Aorta (tissue), 5 donors: ENCODE measurements at regions not wholly inside any gene's neighbourhood (a gene's known extent, or its start where the extent isn't known, plus 50 kb on each side); places are given as distances from the start of the nearest gene placed in this dataset.

Experiments
- ATAC-seq: fragments of 200-7000 bp; cut with Tn5 transposase; one replicate; pipeline ENCODE4 v1.9.1; 2022; ENCODE audit warnings: moderate library complexity; ENCODE audit not compliant: low FRiP score
- DNase-seq, 2 donors: peaks; one replicate each; pipeline ENCODE4 v3.0.0-alpha.2; 2020
- H3K27ac ChIP-seq, 2 donors: one replicate each; pipeline ENCODE4 v1.5.1; 2013; ENCODE audit warnings: low read length in 2 of 2, mild to moderate bottlenecking in 2 of 2, moderate library complexity in 2 of 2, control low read depth in 1 of 2, inconsistent platforms in 1 of 2, low read depth in 1 of 2
- H3K27me3 ChIP-seq, 2 donors: one replicate each; pipeline ENCODE4 v1.6.1; 2013; ENCODE audit warnings: control low read depth in 1 of 2, low read length in 1 of 2, mild to moderate bottlenecking in 1 of 2, moderate library complexity in 1 of 2; ENCODE audit not compliant: insufficient read depth in 2 of 2, control insufficient read depth in 1 of 2
- H3K36me3 ChIP-seq, 2 donors: one replicate each; pipeline ENCODE4 v1.6.1; 2013; ENCODE audit warnings: control low read depth in 1 of 2, low read length in 1 of 2, mild to moderate bottlenecking in 1 of 2; ENCODE audit not compliant: insufficient read depth in 2 of 2, control insufficient read depth in 1 of 2
- H3K4me1 ChIP-seq, 2 donors: one replicate each; pipeline ENCODE4 v1.6.1; 2013; ENCODE audit warnings: low read length in 2 of 2, control low read depth in 1 of 2, mild to moderate bottlenecking in 1 of 2, moderate library complexity in 1 of 2; ENCODE audit not compliant: insufficient read depth in 2 of 2, control insufficient read depth in 1 of 2
- H3K4me3 ChIP-seq, 2 donors: one replicate each; pipeline ENCODE4 v1.5.1; 2013; ENCODE audit warnings: low read length in 2 of 2, control low read depth in 1 of 2, mild to moderate bottlenecking in 1 of 2
- H3K9me3 ChIP-seq: one replicate; pipeline ENCODE4 v1.6.1; 2013; ENCODE audit warnings: mild to moderate bottlenecking, low read length; ENCODE audit not compliant: control insufficient read depth
- WGBS, 2 donors: extraction: QIAGEN DNeasy Blood & Tissue Kit; methylation state at CpG; one replicate each; pipeline ENCODE4 v1.1.7; 2013; 5-methylcytosine and 5-hydroxymethylcytosine counted together
- intact Hi-C, 2 donors: fragments of 100-400 bp; cut with DNase I; formaldehyde crosslinking; loops; one replicate each; pipeline versions ENCODE4 v1.14.2 to v1.15.0; 2022
- donor health status: healthy with polysubstance abuse.
- donor health status: Bipolar disorder and iron deficiency.
- donor health status: DM: no; HTN: no; CAD: no.
- donor health status: DM: no; HTN: no; CAD: no.
- donor health status: DM: yes; HTN: yes; CAD: no.

DNA sequence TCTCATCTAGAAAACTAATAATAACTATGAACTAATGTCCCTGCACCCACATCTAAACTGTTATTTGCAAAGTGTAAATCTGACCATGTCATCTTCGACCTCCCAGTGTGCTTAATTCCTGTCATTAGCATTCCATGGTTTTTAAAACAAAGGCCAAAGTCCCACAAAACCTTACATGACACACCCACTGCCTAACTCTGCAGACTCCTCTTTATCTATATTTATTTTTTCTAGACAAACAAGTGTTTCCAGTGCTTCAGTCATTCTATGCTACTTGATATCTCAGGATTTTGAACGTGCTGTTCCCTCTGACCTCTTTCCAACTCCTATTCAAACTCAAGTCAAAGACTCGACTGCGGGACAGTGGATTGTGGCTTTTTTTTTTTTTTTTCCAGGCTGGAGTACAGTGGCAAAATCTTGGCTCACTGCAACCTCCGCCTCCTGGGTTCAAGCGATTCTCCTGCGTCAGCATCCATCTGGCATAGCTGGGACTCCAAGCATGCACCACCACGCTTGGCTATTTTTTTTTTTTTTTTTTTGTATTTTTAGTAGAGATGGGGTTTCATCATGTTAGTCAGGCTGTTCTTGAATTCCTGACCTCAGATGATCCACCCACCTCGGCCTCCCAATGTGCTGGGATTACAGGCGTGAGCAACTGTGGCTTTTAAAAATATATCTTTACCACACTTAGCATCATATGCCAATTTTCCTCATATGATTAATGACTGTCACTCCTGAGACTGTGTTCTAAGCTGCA, 1511.0 kb downstream of the ARAP2 start:
- intact Hi-C loops = no loop called here
- no peaks in the 10 kb centered on the region for H3K4me1 ChIP-seq
- H3K27ac ChIP-seq = no peak overlapping the region
- H3K4me3 ChIP-seq = no peak overlapping the region
- ATAC-seq = no peak
- no peaks in the 10 kb centered on the region for H3K36me3 ChIP-seq
- no peaks in the 10 kb centered on the region for H3K27me3 ChIP-seq
- DNase-seq = no peak
- 63 to 73% methylated on average over 10 of the region's 10 CpGs for WGBS, 2 donors
- H3K9me3 ChIP-seq = peaks cover 2% of the 10 kb centered on the region

DNA sequence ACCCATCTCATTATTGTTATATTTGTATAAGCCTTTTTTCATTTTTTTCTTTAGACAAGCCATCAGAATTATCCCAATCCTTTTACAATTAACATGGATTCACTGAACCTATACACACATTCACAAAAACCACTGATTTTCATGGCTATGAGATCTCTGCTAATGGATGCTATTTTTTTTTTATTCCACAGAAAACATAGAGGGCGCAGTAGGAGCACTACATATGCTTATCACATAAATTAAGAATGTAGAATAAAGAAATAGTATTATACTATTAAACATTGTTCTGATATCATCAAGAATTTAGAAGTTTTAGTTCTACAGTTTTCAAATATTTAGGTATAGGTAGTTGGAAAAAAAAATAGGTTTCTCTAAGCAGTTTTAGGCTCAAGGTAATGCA, 1477.4 kb downstream of the ARAP2 start:
- intact Hi-C loops = no loop called here
- Histone ChIP-seq H3K9me3 (no peaks in the 10 kb centered on the region), H3K36me3 (no peaks in the 10 kb centered on the region), H3K4me1 (no peaks in the 10 kb centered on the region), H3K27me3 (no peaks in the 10 kb centered on the region), H3K4me3 (no peak overlapping the region), H3K27ac (no peak overlapping the region)
- 73 to 74% methylated on average over 1 of the region's 1 CpG for WGBS, 2 donors
- DNase-seq = no peak
- ATAC-seq = no peak

DNA sequence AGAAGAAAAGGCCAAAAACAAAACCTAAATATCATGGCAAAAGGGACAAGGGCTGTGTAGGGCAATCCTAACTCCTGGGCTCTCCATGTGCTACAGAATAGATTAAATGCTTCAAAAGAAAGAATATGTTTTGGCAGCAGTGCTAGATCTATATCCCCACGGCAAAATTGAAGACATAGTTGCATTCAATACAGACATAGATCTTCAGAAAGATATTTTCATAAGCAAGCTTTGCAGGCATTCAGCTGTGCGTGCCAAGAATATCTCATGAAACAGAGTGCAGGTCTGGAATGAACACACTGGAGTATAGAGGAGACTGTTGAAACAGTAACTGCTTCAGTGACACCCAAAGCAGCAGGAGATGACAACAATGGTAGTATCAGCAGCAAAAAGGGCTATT, 1476.9 kb downstream of the ARAP2 start:
- H3K27me3 ChIP-seq = no peaks in the 10 kb centered on the region
- H3K27ac ChIP-seq = no peak overlapping the region
- no peaks in the 10 kb centered on the region for H3K36me3 ChIP-seq
- H3K4me1 ChIP-seq = no peaks in the 10 kb centered on the region
- H3K9me3 ChIP-seq = no peaks in the 10 kb centered on the region
- 8 to 10% methylated on average over 2 of the region's 2 CpGs for WGBS, 2 donors
- ATAC-seq = no peak
- H3K4me3 ChIP-seq = no peak overlapping the region
- DNase-seq = no peak
- intact Hi-C loops = no loop called here

DNA sequence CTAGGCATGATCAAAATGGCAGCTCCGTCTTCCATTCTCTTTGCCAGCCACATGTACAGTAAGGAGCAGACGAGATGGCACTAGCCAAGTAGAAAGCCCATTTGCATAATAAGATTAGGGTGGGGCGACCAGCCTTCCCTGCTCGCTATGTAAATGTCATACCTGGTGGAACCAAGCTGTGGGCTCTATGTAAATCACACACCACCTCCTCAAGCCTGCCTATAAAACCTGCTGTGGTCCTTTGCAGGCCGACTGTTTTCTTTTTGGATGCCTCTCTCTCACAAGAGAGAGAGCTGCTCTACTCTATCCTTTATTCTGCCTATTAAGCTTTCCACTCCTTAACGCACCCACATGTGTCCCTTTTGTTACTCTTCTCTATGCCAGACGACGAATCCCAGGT, 1472.7 kb downstream of the ARAP2 start:
- WGBS, 2 donors = 81 to 85% methylated on average over 8 of the region's 8 CpGs
- no peak overlapping the region for H3K27ac ChIP-seq
- no peak for DNase-seq
- no peaks in the 10 kb centered on the region for H3K4me1 ChIP-seq
- no peaks in the 10 kb centered on the region for H3K36me3 ChIP-seq
- H3K9me3 ChIP-seq = peaks cover 2% of the 10 kb centered on the region
- no peak for ATAC-seq
- H3K4me3 ChIP-seq = no peak overlapping the region
- intact Hi-C loops = no loop called here
- H3K27me3 ChIP-seq = no peaks in the 10 kb centered on the region

DNA sequence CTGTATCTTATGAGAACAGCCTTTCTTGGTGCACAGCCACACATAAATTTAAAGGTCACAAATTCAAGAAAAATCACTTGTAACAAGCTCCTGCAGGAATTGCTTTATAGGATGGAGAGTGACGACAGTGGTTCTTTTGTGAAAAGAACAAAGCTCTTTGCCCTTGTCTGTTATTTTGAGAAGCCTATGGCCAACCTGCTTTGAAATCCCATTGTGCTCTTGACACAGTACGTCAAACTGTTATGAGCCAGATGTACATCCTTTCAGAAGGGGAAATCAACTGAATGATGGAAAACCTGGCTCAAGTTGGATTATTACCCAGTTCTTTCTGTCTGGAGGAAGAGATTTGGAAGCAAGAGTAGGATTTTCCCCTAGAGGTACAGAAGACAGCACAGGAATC, 1454.2 kb downstream of the ARAP2 start:
- Histone ChIP-seq H3K36me3 (no peaks in the 10 kb centered on the region), H3K4me3 (no peak overlapping the region), H3K9me3 (peaks cover 1% of the 10 kb centered on the region), H3K27me3 (no peaks in the 10 kb centered on the region), H3K4me1 (no peaks in the 10 kb centered on the region), H3K27ac (no peak overlapping the region)
- ATAC-seq (no peak), DNase-seq (no peak)
- intact Hi-C loops = no loop called here
- 66% methylated on average over 2 of the region's 2 CpGs for WGBS, 2 donors

DNA sequence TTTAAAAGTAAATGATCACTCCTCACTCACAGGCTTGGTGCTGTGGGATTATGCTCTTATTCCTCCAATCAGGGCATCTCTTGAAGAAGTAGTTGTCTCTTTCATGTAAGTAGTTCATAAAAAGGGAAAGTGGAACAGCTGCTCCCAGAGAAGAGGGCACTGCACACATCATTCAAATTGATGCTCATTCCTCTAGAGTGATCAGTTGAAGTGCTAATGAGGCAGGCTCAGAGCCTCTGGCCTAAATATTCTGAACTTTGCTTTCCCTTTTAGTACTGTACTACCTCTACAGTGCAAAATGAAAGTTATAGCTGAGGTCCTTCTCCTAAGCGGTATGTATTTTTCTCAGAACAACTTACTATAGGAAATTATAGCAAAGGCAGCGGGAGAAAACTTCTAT, 1453.1 kb downstream of the ARAP2 start:
- no peak for DNase-seq
- H3K27me3 ChIP-seq = no peaks in the 10 kb centered on the region

DNA sequence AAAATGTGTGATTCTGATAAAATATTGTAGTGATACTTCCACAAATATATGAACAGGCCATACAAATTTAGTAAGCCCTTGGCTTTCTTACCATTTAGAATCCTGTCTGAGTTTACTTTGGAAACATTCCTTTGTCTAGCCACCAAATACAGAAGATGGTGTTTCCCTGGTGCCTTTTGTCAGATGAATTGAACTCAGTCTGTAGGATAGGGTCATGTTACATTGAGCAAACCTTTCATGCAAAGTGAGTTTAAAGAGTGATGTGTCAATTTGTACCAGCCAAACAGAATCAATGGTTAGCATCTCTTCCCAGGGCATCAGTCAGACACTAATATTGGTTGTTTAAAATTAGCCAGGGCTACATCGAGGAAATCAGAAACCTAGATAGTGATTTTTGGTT, 1443.4 kb downstream of the ARAP2 start:
- WGBS, 2 donors = 45 to 55% methylated on average over 1 of the region's 1 CpG
- Histone ChIP-seq H3K9me3 (no peaks in the 10 kb centered on the region), H3K4me1 (no peaks in the 10 kb centered on the region), H3K36me3 (no peaks in the 10 kb centered on the region), H3K27ac (no peak overlapping the region), H3K4me3 (no peak overlapping the region), H3K27me3 (no peaks in the 10 kb centered on the region)
- ATAC-seq = no peak
- no peak for DNase-seq
- intact Hi-C loops = no loop called here

More for the DNA sequence above, 1453.1 kb downstream of the ARAP2 start:
- Histone ChIP-seq H3K9me3 (peaks cover 1% of the 10 kb centered on the region), H3K4me1 (no peaks in the 10 kb centered on the region), H3K27ac (no peak overlapping the region), H3K4me3 (no peak overlapping the region), H3K36me3 (no peaks in the 10 kb centered on the region)
- intact Hi-C loops = no loop called here
- no peak for ATAC-seq
- WGBS, 2 donors = 82 to 85% methylated on average over 2 of the region's 2 CpGs

DNA sequence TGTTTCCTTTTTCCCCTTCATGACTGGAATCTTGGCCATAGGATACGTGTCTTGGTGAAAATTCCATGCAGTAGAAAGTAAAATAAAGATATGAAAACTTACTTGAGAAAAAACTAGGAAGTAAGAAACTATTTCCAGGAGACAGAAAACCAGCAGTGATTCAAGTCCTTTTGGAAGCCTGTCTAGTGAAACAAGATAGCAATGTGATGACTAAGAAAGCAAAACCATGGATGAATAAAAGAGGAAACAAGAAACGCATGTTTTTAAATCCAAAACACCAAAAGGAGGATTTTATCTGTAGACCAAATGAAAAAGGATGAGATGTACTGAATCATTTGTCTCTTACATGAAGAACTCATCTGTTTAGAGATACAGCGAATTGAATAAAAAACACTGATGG, 1430.0 kb downstream of the ARAP2 start:
- 59 to 65% methylated on average over 3 of the region's 3 CpGs for WGBS, 2 donors
- Histone ChIP-seq H3K4me3 (no peak overlapping the region), H3K27me3 (no peaks in the 10 kb centered on the region), H3K9me3 (no peaks in the 10 kb centered on the region), H3K4me1 (no peaks in the 10 kb centered on the region), H3K36me3 (no peaks in the 10 kb centered on the region), H3K27ac (no peak overlapping the region)
- DNase-seq (no peak), ATAC-seq (no peak)
- intact Hi-C loops = no loop called here

DNA sequence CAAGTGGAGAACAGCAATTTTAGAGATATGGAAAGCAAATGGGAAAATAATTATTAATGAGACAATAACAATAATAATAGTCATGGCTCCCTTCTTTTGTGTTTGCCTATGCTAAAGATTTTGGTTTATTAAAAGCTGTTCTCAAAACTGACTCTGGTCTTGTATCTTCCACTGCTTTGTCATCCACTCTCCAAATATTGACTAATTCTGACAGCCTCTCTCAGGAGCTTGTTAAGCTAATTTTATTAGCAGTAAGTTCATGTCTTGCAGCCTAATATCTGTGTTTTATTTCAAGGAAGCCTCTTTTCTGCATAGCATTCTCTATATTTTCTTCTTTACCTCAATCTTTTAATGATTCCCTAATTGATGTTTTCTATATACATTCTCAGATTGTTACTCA, 1419.8 kb downstream of the ARAP2 start:
- Histone ChIP-seq H3K27ac (no peak overlapping the region), H3K36me3 (no peaks in the 10 kb centered on the region), H3K4me3 (no peak overlapping the region), H3K4me1 (no peaks in the 10 kb centered on the region), H3K9me3 (no peaks in the 10 kb centered on the region), H3K27me3 (no peaks in the 10 kb centered on the region)
- intact Hi-C loops = no loop called here
- ATAC-seq = no peak
- no peak for DNase-seq
